Omental fat pad (tissue), 3 donors: ENCODE measurements at regions not wholly inside any gene's neighbourhood (a gene's known extent, or its start where the extent isn't known, plus 50 kb on each side); places are given as distances from the start of the nearest gene placed in this dataset.

ENCODE experiments used
- ATAC-seq: fragments of 150-250 bp; one replicate; pipeline ENCODE4 v1.9.1; 2016; ENCODE audit warnings: mild to moderate bottlenecking, moderate library complexity; ENCODE audit not compliant: low FRiP score
- DNase-seq: peaks from one replicate; pipeline ENCODE4 v3.0.0-alpha.2; 2019; ENCODE audit warnings: low spot score
- TF ChIP-seq, protein P1 (sequence below), 3 donors: fragments of 450-650 bp; IDR thresholded peaks; one replicate each; pipeline ENCODE4 v1.5.1; 2016 to 2017; ENCODE audit warnings: antibody characterized with exemption in 3 of 3, mild to moderate bottlenecking in 3 of 3, moderate library complexity in 2 of 3

- DNase-seq (no peak), ATAC-seq (no peak)
- TF ChIP-seq, protein P1, sequence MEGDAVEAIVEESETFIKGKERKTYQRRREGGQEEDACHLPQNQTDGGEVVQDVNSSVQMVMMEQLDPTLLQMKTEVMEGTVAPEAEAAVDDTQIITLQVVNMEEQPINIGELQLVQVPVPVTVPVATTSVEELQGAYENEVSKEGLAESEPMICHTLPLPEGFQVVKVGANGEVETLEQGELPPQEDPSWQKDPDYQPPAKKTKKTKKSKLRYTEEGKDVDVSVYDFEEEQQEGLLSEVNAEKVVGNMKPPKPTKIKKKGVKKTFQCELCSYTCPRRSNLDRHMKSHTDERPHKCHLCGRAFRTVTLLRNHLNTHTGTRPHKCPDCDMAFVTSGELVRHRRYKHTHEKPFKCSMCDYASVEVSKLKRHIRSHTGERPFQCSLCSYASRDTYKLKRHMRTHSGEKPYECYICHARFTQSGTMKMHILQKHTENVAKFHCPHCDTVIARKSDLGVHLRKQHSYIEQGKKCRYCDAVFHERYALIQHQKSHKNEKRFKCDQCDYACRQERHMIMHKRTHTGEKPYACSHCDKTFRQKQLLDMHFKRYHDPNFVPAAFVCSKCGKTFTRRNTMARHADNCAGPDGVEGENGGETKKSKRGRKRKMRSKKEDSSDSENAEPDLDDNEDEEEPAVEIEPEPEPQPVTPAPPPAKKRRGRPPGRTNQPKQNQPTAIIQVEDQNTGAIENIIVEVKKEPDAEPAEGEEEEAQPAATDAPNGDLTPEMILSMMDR (IDR thresholded peaks at IDR 0.05): no peak
Observed at GRCh38 chr16:86317813-86318650, 192.3 kb upstream of the FOXF1 start.

GRCh38 chr16:86319585-86320236, 190.6 kb upstream of the FOXF1 start:
- no peak for DNase-seq
- no peak for ATAC-seq
- TF ChIP-seq, protein P1 (IDR thresholded peaks at IDR 0.05): no peak

DNA sequence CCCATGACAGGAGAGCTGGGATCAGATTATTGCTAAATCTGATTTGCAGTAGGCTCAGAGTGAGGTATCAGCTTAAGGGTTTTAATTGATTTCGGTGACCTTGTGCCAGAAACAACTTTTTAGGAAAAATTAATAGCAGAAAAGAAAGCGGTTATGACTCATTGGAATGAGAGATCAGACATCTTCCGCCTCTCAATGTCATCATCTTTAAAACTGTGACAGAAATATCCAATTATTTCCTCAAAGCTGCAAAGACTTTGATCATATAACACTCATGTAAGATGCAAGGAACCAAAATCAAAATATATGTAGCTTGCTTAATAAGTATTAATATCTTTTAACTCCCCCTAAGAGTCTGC, 190.1 kb upstream of the FOXF1 start:
- DNase-seq (no peak), ATAC-seq (no peak)
- TF ChIP-seq, protein P1 (IDR thresholded peaks at IDR 0.05): no peak

GRCh38 chr16:86321491-86321890, 188.8 kb upstream of the FOXF1 start:
- TF ChIP-seq, protein P1 (IDR thresholded peaks at IDR 0.05): no peak
- ATAC-seq (no peak), DNase-seq (no peak)

- TF ChIP-seq, protein P1 (IDR thresholded peaks at IDR 0.05): no peak
- no peak for DNase-seq
- no peak for ATAC-seq
Observed at GRCh38 chr16:86322283-86322682, 188.0 kb upstream of the FOXF1 start.

DNA sequence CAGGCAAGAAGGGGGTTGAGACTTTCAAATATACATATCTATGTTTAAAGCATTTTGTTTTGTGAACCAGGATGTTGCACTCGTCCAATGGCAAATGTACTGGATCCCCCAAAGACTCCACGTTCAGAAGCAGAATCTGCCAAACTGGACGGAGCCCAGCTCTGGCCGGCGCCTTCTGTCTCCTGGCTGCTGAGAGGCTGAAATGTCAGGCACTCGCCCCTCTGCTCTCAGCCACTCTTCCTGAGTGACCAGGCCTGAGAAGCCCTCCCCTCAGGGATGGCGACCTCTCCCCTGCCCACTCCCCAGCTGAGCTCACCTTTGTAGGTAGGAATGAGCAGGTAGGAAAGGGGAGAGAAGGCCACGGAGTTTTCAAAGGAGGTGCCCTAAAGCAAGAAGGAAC, 187.5 kb upstream of the FOXF1 start:
- DNase-seq (no peak), ATAC-seq (no peak)
- TF ChIP-seq, protein P1 (IDR thresholded peaks at IDR 0.05): no peak

DNA sequence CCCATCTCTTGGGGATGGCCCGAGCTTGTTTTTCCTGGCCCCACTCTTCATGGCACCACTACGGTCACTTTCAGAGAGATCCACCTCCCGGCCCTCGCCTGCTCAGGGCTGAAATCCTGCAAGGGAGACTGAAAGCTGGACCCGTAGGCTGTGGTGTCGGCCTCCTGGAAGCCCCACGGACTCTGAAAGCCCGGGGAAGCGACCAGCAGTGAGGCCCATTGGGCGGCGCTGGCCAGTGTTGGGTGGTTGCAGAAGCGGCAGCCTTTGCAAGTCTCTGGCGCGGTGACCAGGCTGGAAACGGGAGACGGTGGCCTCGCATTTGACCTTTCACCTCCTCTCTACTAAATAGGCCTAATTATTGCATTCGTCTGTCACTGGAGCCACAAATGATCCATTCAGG, 186.0 kb upstream of the FOXF1 start:
- ATAC-seq: no peak
- DNase-seq: no peak
- TF ChIP-seq, protein P1 (IDR thresholded peaks at IDR 0.05): no peak
